ENCODE measurements at regions not wholly inside any gene's neighbourhood (a gene's known extent, or its start where the extent isn't known, plus 50 kb on each side); places are given as distances from the start of the nearest gene placed in this dataset.

DNA sequence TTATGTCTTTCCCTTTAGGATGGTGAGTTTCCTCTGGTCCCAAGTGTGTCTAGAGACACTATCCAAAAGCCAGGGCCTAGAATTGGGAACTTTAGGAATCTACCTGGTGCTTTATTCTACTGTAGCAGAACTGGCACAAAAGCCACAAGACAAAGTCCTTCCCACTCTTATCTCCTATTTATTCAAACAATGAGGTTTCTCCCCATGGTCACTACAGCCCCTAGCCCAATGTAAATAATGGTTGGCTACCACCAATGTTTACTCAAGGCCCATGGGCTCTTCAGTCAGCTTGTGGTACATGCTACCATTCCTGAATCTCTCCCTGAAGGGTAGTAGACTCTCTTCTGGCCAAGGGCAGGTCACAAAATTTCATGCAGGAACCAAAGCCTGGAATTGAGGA is 789.4 kb upstream of the KIF2B start:
- TF ChIP-seq ZBTB7A (IDR thresholded peaks at IDR 0.05; ENCODE audit: low read depth) (no peak), EGR1 (IDR thresholded peaks at IDR 0.05) (no peak), NFIC (IDR thresholded peaks at IDR 0.05) (no peak)
- TF ChIP-seq, protein P1, sequence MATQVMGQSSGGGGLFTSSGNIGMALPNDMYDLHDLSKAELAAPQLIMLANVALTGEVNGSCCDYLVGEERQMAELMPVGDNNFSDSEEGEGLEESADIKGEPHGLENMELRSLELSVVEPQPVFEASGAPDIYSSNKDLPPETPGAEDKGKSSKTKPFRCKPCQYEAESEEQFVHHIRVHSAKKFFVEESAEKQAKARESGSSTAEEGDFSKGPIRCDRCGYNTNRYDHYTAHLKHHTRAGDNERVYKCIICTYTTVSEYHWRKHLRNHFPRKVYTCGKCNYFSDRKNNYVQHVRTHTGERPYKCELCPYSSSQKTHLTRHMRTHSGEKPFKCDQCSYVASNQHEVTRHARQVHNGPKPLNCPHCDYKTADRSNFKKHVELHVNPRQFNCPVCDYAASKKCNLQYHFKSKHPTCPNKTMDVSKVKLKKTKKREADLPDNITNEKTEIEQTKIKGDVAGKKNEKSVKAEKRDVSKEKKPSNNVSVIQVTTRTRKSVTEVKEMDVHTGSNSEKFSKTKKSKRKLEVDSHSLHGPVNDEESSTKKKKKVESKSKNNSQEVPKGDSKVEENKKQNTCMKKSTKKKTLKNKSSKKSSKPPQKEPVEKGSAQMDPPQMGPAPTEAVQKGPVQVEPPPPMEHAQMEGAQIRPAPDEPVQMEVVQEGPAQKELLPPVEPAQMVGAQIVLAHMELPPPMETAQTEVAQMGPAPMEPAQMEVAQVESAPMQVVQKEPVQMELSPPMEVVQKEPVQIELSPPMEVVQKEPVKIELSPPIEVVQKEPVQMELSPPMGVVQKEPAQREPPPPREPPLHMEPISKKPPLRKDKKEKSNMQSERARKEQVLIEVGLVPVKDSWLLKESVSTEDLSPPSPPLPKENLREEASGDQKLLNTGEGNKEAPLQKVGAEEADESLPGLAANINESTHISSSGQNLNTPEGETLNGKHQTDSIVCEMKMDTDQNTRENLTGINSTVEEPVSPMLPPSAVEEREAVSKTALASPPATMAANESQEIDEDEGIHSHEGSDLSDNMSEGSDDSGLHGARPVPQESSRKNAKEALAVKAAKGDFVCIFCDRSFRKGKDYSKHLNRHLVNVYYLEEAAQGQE (IDR thresholded peaks at IDR 0.05; ENCODE audit: low read depth): no peak

DNA sequence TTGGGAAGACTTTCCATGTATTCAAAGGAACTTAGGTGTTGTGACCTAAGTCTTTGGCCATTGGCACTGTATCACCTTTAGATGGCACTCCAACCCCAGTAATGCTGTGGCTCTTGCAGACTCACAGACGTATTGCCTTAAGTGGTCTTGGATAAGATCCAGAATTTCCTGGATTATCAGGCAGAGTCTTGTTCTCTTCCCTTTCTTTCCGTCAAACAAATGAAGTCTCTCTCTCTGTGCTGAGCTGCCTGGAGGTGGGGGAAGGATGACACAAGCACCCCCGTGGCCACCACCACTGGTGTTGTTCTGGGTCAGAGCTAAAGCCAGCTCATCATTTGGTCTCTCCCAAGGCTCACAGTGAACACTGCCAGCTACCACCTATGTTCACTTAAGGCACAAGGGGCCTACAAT is 789.9 kb upstream of the KIF2B start:
- TF ChIP-seq EGR1 (IDR thresholded peaks at IDR 0.05): no peak
- no peak for TF ChIP-seq EP300 (IDR thresholded peaks at IDR 0.05; ENCODE audit: borderline replicate concordance)
- no peak for TF ChIP-seq TAF1 (IDR thresholded peaks at IDR 0.05; ENCODE audit: low read depth)
- TF ChIP-seq TEAD4 (IDR thresholded peaks at IDR 0.05): no peak
- no peak for TF ChIP-seq NFIC (IDR thresholded peaks at IDR 0.05)
- TF ChIP-seq, protein P2, sequence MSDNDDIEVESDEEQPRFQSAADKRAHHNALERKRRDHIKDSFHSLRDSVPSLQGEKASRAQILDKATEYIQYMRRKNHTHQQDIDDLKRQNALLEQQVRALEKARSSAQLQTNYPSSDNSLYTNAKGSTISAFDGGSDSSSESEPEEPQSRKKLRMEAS (IDR thresholded peaks at IDR 0.05): no peak
- no peak for TF ChIP-seq TCF12 (IDR thresholded peaks at IDR 0.05; ENCODE audit: low read depth)
- TF ChIP-seq, protein P3, sequence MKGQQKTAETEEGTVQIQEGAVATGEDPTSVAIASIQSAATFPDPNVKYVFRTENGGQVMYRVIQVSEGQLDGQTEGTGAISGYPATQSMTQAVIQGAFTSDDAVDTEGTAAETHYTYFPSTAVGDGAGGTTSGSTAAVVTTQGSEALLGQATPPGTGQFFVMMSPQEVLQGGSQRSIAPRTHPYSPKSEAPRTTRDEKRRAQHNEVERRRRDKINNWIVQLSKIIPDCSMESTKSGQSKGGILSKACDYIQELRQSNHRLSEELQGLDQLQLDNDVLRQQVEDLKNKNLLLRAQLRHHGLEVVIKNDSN (IDR thresholded peaks at IDR 0.05): no peak
- no peak; the same call in 1 of the 2 replicates for TF ChIP-seq RAD21 (IDR thresholded peaks at IDR 0.05; ENCODE audit: low read depth)
- no peak for TF ChIP-seq ZBTB7A (IDR thresholded peaks at IDR 0.05; ENCODE audit: low read depth)
- TF ChIP-seq, protein P1 (IDR thresholded peaks at IDR 0.05; ENCODE audit: low read depth): no peak
- no peak for TF ChIP-seq YY1 (IDR thresholded peaks at IDR 0.05; ENCODE audit: low read depth)
- no peak for TF ChIP-seq CEBPB (IDR thresholded peaks at IDR 0.05)
- TF ChIP-seq FOXM1 (IDR thresholded peaks at IDR 0.05; ENCODE audit: borderline replicate concordance, low read depth): no peak
- no peak for TF ChIP-seq CREB1 (IDR thresholded peaks at IDR 0.05; ENCODE audit: low read depth)

DNA sequence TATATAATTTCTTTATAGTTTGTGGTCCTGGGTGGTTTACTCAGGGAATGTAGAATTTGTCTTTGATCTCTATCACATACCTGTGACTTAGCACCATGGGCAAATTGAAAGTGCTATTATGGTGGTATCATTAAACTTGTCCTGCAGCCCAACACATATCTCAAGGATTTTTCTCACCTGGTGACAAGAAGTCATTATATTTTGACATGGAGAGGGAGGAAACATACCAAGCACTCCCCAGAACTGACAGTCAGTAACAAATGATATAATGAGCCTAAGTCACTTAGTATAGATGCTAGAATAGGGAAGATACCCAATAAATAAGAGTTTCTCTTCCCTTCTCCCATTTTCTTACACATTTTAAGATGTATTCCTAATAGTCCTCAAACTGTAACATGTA is 805.5 kb upstream of the KIF2B start:
- no peak for TF ChIP-seq CEBPB (IDR thresholded peaks at IDR 0.05)
- no peak for TF ChIP-seq EGR1 (IDR thresholded peaks at IDR 0.05)
- no peak for TF ChIP-seq TEAD4 (IDR thresholded peaks at IDR 0.05)
- TF ChIP-seq, protein P1 (IDR thresholded peaks at IDR 0.05; ENCODE audit: low read depth): no peak
- TF ChIP-seq FOXM1 (IDR thresholded peaks at IDR 0.05; ENCODE audit: borderline replicate concordance, low read depth): no peak
- TF ChIP-seq EP300 (IDR thresholded peaks at IDR 0.05; ENCODE audit: borderline replicate concordance): no peak

DNA sequence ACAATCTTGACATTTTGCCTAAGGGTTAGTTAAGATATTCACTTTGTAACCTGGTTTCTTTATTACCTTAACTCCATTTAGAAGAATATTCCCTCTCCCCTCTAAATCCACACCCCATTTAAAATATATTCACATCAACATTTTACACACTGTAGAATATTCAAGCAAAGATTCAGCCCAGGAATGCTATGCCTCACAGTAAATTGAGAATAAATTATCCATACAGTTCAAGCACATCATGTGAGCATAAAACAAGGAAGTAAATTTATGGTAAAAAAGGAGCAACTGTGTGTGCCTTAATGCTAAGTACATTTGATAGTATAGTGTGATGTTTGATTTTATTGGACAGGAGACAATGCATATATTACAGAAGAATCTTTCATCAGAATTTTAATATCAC is 806.6 kb upstream of the KIF2B start:
- TF ChIP-seq EGR1 (IDR thresholded peaks at IDR 0.05): no peak
- TF ChIP-seq FOXM1 (IDR thresholded peaks at IDR 0.05; ENCODE audit: borderline replicate concordance, low read depth): no peak
- TF ChIP-seq ZBTB7A (IDR thresholded peaks at IDR 0.05; ENCODE audit: low read depth): no peak

DNA sequence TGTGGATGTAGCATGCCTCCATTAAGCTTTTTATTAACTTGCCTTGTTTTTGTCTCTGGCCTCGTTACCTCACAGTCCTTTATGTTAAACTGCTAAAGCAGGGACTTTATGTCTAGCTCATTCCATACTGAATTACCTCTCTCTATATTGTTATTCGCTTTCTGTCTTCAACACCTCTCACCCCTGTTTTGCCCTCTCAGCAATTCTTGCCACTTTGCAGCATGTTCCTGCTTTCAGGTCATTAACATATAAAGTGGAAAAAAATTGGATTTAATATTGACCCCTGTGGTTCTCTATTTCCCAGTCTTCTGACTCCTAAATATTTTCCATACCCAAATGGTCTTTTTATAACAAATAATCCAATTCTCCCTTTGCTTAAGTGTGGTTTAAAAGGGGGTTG is 810.4 kb upstream of the KIF2B start:
- TF ChIP-seq TCF12 (IDR thresholded peaks at IDR 0.05; ENCODE audit: low read depth) (no peak), TEAD4 (IDR thresholded peaks at IDR 0.05) (no peak), YY1 (IDR thresholded peaks at IDR 0.05; ENCODE audit: low read depth) (no peak), CREB1 (IDR thresholded peaks at IDR 0.05; ENCODE audit: low read depth) (no peak), EGR1 (IDR thresholded peaks at IDR 0.05) (no peak), NFIC (IDR thresholded peaks at IDR 0.05) (no peak), RAD21 (IDR thresholded peaks at IDR 0.05; ENCODE audit: low read depth) (no peak), TAF1 (IDR thresholded peaks at IDR 0.05; ENCODE audit: low read depth) (no peak)
- TF ChIP-seq, protein P3 (IDR thresholded peaks at IDR 0.05): no peak

DNA sequence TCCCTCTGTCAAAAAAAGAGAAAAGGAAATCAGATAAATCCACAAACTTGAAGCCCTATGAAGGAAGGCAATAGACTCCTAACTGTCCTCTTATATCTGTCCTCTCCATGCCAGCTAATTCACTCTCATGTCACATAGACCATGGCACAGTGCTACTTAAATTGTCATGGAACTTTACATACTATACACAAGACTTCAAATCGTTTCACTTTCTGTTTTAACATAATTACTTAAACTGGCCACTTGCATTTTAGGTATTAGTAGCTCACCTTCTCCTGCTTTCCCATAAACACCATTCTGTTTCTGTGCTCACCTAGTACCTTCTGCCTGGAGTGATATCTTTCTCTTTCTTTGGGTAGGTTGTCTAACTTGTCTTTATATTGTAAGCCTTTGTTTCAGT is 816.7 kb upstream of the KIF2B start:
- TF ChIP-seq, protein P3 (IDR thresholded peaks at IDR 0.05): no peak
- TF ChIP-seq YY1 (IDR thresholded peaks at IDR 0.05; ENCODE audit: low read depth) (no peak), CREB1 (IDR thresholded peaks at IDR 0.05; ENCODE audit: low read depth) (no peak), NFIC (IDR thresholded peaks at IDR 0.05) (no peak), TEAD4 (IDR thresholded peaks at IDR 0.05) (no peak), RAD21 (IDR thresholded peaks at IDR 0.05; ENCODE audit: low read depth) (no peak), FOXM1 (IDR thresholded peaks at IDR 0.05; ENCODE audit: borderline replicate concordance, low read depth) (no peak), EGR1 (IDR thresholded peaks at IDR 0.05) (no peak), TAF1 (IDR thresholded peaks at IDR 0.05; ENCODE audit: low read depth) (no peak), EP300 (IDR thresholded peaks at IDR 0.05; ENCODE audit: borderline replicate concordance) (no peak), ZBTB7A (IDR thresholded peaks at IDR 0.05; ENCODE audit: low read depth) (no peak), CEBPB (IDR thresholded peaks at IDR 0.05) (no peak), TCF12 (IDR thresholded peaks at IDR 0.05; ENCODE audit: low read depth) (no peak)
- TF ChIP-seq, protein P2 (IDR thresholded peaks at IDR 0.05): no peak
- TF ChIP-seq, protein P1 (IDR thresholded peaks at IDR 0.05; ENCODE audit: low read depth): no peak

Data from Ishikawa (cell line).